ENCODE measurements at regions not wholly inside any gene's neighbourhood (a gene's known extent, or its start where the extent isn't known, plus 50 kb on each side); places are given as distances from the start of the nearest gene placed in this dataset.

DNA sequence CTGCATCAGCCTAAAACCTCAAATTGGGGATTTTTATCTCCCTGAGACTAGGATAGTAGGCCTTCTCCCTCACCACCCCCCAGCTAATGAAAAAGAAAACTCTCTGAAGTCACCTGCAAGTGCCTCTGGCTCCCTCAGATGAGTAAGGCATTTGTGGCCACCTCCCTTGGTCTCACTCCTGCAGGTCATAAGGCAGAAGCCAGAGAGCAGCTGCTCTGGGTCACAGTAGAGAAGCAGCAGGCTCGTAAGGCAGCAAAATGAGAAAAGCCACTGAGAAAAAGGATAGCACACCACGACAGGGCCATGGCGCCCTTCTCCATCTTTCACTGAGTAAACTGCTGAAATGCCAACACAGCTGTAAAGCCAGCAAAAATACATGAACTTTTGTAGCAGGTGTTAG lies 296.7 kb upstream of the DPH6 start:
- H3K27me3 ChIP-seq (ENCODE audit: insufficient read depth, low read length): no peaks in the 10 kb centered on the region
- no peak overlapping the region for H4K8ac ChIP-seq (replicated peaks; ENCODE audit: insufficient read length, low read depth, low read length)
- H3K23ac ChIP-seq (ENCODE audit: insufficient read length, low read depth, low read length): no peak overlapping the region
- H3K36me3 Mint-ChIP-seq (ENCODE audit: insufficient read depth in 1 of 3, low read depth in 3 of 3): peaks cover 0 to 1% (median 0%) of the 10 kb centered on the region in 3 experiments; a peak in 1 of 7 replicates
- no peak overlapping the region for H4K5ac ChIP-seq (ENCODE audit: insufficient read length, low read depth, low read length)
- peaks cover 21 to 23% of the 10 kb centered on the region in 2 experiments for H3K4me1 Mint-ChIP-seq
- no peak overlapping the region for H3K4ac ChIP-seq (ENCODE audit: low read depth, low read length)
- H3K4me3 Mint-ChIP-seq: no peak overlapping the region
- H3K27me3 Mint-ChIP-seq (ENCODE audit: low read depth): peaks cover under 1% of the 10 kb centered on the region; the same call in 1 of the 2 replicates
- no peaks in the 10 kb centered on the region for H3K79me1 ChIP-seq (ENCODE audit: insufficient read depth, low read depth, low read length, poor library complexity, severe bottlenecking)
- no peak overlapping the region for H3K27ac Mint-ChIP-seq
- no peak overlapping the region for H3T11ph ChIP-seq (ENCODE audit: low read length)
- H2BK5ac ChIP-seq (ENCODE audit: insufficient read length, low read length): no peak overlapping the region
- H3K23me2 ChIP-seq (ENCODE audit: insufficient read length, low read depth, low read length, poor library complexity, severe bottlenecking): no peaks in the 10 kb centered on the region
- no peak overlapping the region for H4K91ac ChIP-seq (ENCODE audit: insufficient read length, low read depth, low read length)
- no peak for DNase-seq
- H3K4me1 ChIP-seq (ENCODE audit: insufficient read depth, low read length): 0 out of 2 replicates have a peak, but pooled peaks cover 3% of the 10 kb centered on the region
- H2BK20ac ChIP-seq (ENCODE audit: low read depth, low read length, poor library complexity, severe bottlenecking): no peak overlapping the region
- H3K9me3 ChIP-seq (ENCODE audit: control insufficient read depth, low read depth, low read length): no peaks in the 10 kb centered on the region
- no peak overlapping the region for H3K4me2 ChIP-seq (ENCODE audit: insufficient read depth, insufficient read length, low read length)
- H3K14ac ChIP-seq (ENCODE audit: insufficient read depth, low read length): no peak overlapping the region
- H2BK120ac ChIP-seq (ENCODE audit: low read depth, low read length, poor library complexity, severe bottlenecking): no peak overlapping the region
- H3K9me3 Mint-ChIP-seq: no peaks in the 10 kb centered on the region
- H2BK15ac ChIP-seq (ENCODE audit: low read depth, low read length): no peak overlapping the region
- no CpG with 5 or more reads among the region's 3 CpGs for WGBS (ENCODE audit: extremely low coverage, insufficient read length, low lambda C conversion rate)
- H3K18ac ChIP-seq (ENCODE audit: insufficient read length, low read depth, low read length): no peak overlapping the region
- no peak overlapping the region for H3K56ac ChIP-seq (ENCODE audit: insufficient read length, low read depth, low read length)
- no peak overlapping the region for H3K9ac ChIP-seq (ENCODE audit: extremely low read depth, insufficient read length, low read length)
- no peak overlapping the region for H2AFZ ChIP-seq (ENCODE audit: low read length)
- no peak overlapping the region for H3K27ac ChIP-seq (ENCODE audit: insufficient read length, low read depth, low read length)
- H2AK5ac ChIP-seq (ENCODE audit: insufficient read length, low read length): no peak overlapping the region
- H2BK12ac ChIP-seq (ENCODE audit: insufficient read length, low read depth, low read length): no peak overlapping the region
- no peaks in the 10 kb centered on the region for H3K79me2 ChIP-seq (ENCODE audit: insufficient read depth, low read length)
- no peaks in the 10 kb centered on the region for H4K20me1 ChIP-seq (ENCODE audit: control insufficient read depth, insufficient read depth, insufficient read length)
- TF ChIP-seq, protein P1, sequence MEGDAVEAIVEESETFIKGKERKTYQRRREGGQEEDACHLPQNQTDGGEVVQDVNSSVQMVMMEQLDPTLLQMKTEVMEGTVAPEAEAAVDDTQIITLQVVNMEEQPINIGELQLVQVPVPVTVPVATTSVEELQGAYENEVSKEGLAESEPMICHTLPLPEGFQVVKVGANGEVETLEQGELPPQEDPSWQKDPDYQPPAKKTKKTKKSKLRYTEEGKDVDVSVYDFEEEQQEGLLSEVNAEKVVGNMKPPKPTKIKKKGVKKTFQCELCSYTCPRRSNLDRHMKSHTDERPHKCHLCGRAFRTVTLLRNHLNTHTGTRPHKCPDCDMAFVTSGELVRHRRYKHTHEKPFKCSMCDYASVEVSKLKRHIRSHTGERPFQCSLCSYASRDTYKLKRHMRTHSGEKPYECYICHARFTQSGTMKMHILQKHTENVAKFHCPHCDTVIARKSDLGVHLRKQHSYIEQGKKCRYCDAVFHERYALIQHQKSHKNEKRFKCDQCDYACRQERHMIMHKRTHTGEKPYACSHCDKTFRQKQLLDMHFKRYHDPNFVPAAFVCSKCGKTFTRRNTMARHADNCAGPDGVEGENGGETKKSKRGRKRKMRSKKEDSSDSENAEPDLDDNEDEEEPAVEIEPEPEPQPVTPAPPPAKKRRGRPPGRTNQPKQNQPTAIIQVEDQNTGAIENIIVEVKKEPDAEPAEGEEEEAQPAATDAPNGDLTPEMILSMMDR (conservative IDR thresholded peaks at IDR 0.05): no peak

Data from H9 (cell line).